ENCODE measurements at regions not wholly inside any gene's neighbourhood (a gene's known extent, or its start where the extent isn't known, plus 50 kb on each side); places are given as distances from the start of the nearest gene placed in this dataset.

- TF ChIP-seq CHD7 (IDR thresholded peaks at IDR 0.05; ENCODE audit: insufficient replicate concordance, low read length) = no peak
Measured at GRCh38 chr3:117120014-117120413, 410.4 kb downstream of the TUSC7 start (continued).
